GM19035 (cell line): ENCODE measurements at regions not wholly inside any gene's neighbourhood (a gene's known extent, or its start where the extent isn't known, plus 50 kb on each side); places are given as distances from the start of the nearest gene placed in this dataset.
"Not testable (repeated sequence)": the region's sequence is repeated elsewhere in the genome, so short reads cannot be mapped to it uniquely, and the experiment has no call there.

ENCODE experiments used
- ATAC-seq: cut with Tn5 transposase; IDR thresholded peaks from one replicate; pipeline ENCODE4 v1.9.1; 2021; ENCODE audit not compliant: unreplicated experiment

DNA sequence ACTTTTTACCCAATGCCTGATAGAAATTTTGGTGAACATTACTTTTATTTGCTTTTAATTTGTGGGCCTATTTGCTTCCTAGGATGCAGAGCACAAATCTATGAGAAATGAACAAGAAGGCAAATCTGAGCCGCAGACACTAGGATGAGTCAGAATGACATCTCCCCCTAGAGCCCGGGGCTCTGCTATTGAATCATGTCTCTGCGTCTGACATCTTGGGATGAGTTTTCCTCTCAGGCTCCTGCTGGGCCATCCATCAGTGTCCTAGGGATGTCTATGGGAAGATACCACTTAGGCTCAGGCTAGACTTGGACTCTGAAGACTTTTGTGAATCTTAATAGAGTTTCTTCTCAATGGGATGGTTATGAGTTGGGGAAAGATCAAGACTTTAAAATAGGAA, 157.3 kb upstream of the MTPN start:
- ATAC-seq: no peak

DNA sequence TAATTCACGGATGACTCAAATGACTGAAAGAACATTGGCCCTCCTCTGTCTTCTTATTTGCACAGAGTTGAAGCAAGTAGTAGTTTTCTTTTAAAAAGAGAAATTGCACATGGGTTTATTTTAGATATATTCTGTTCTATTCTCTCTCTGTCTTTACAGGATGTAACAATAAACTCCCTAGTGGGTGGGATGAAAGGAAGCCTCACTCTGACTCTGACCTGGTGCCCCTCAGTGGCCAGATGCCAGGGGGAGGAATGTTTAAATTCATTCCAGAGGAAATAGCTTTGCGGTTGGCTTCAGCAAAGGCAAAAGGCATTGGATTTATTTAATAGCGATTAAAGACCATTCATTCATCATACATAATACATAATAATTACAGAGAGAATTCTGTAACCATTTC, 156.4 kb upstream of the MTPN start:
- no peak for ATAC-seq

DNA sequence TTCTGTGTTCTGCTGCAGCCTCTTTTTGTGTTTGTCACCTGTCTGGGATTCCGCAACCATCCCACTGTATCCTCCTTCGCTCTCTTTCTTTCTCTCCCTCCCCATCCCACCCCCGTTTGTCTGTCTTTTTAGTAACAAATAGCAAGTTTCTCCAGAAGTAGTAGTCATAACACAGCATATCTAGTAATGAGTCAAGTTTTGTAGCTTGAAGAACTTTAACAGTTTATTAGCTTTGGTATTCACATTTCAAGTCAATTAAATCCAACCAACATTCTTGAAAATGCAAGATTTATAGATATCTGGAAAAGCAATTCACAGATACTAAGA, 154.1 kb upstream of the MTPN start:
- no peak for ATAC-seq

DNA sequence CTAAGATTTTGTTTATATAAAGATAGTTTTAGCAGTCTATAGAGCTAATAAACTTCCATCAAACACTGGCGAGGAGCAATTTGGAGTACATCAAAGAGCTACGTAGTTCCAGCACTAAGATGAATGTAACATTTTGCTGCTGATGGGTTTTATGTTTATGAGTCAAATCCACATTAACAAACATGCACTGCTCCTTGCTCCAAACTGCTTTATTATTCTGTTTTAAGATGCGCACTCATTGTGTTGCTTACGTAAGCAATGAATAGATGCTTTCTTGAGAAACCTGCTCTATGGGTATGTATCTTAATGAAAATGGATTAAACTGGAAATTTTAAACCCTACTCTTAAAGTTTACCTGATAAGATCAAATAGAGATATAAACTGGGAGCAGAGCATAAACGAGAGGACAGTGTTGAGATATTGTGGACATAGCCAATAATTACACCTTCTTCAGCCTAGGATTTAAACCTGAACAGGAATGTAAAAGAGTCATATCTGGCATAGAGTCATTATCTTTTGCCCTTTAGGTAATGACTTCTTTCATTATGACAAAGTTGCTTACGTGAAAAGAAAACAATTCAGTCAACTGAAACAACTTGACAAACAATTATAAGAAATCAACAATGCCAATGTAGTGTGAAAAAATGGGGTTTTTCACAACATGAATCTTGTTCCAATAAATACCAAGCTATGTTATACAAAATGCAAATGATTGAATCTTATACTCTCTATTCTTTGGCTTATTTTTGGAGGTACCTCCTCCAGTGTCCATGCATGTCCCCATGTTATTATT, 153.5 kb upstream of the MTPN start:
- no peak for ATAC-seq

DNA sequence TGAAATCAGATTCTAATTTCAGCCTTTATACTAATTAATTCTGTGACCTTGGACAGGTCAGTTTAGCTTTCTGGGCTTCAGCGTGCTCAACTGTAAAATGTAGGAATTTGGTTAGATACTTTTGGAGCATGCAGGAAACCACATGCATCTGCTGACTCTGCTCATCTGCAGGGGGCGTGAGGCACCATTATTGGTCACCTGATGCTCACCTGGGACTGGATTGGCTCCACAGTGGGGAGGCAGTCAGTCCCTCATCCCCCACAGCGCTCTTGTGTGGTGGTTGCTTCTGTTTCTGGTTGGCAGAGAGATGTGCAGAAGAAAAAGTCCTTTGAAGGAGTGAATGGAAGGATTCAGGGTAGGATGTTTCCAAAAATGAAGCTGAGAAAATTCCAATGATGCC, 150.9 kb upstream of the MTPN start:
- ATAC-seq: no peak

DNA sequence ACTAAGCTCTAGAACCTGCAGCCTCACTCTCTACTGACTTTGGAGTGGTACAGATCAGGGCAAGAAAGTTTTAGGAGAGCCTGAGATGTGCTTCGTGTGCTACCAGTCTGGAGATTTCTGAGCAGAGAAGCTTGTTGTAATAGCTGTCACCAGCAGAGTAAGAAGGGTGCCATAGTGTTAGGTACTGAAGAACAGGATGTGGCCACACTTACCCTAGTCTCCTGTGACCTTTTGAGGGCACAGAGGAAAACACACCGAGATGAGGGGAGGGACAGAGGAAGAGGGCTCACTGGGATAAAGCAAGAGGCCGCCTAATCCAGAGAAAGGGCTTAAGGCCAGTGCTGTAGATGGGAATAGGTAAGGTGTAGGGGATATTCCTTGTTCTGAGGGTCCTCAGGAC, 146.2 kb upstream of the MTPN start:
- ATAC-seq: no peak

DNA sequence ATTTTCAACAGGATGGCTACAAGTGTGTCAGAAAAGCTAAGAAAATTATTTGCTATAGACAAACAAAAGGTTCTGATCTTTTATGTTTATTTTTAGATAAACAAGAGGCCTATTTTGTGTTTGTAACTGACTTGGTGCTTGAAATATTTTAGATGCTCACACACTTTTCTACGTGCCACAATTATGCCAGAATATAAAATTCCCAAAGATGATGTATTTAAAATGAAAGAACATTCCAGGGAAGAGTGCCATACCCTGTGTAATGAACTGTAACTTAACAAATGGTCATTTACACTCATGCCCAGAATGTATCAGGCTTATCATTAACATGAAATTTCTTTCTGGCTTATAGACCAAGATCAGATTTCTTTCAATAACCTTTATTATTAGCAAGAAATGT, 144.9 kb upstream of the MTPN start:
- ATAC-seq: no peak

DNA sequence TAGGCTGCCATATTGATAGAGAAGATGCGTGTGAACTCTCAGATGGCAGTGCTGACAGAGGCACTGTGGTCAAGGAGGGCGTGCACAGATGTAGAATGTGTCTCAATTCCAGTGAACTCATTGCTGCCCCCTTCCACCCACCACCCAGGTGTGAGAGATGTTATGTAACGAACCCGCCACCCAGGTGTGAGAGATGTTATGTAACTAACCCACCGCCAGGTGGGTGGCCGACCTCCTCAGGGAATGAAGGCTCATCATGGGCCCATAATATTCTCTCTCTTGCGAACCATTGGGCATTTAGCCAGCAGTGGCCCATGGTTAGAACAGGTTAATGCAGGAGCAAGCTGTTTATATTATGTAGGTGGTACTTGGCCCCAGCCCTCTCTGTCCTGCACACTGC, 140.4 kb upstream of the MTPN start:
- no peak for ATAC-seq

DNA sequence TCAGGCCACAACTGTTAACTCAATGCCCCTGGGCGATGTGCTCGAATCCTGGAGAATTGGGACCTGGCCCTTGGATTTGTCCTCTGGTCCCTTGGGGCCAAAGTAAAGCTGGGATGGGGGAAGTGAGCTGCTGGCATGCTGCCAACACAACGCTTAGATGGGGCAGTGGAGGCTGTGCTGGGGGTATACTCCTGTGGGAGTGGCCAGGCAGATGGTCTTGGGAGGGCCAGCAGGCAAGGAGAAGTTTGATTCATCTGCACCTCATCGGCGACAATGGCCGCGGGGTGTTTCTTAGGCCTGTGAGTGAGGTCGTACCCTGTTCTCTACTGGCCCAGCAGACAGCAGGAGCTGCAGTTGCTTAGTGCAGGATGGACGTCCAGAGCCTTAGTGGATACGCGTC, 139.0 kb upstream of the MTPN start:
- ATAC-seq: no peak

DNA sequence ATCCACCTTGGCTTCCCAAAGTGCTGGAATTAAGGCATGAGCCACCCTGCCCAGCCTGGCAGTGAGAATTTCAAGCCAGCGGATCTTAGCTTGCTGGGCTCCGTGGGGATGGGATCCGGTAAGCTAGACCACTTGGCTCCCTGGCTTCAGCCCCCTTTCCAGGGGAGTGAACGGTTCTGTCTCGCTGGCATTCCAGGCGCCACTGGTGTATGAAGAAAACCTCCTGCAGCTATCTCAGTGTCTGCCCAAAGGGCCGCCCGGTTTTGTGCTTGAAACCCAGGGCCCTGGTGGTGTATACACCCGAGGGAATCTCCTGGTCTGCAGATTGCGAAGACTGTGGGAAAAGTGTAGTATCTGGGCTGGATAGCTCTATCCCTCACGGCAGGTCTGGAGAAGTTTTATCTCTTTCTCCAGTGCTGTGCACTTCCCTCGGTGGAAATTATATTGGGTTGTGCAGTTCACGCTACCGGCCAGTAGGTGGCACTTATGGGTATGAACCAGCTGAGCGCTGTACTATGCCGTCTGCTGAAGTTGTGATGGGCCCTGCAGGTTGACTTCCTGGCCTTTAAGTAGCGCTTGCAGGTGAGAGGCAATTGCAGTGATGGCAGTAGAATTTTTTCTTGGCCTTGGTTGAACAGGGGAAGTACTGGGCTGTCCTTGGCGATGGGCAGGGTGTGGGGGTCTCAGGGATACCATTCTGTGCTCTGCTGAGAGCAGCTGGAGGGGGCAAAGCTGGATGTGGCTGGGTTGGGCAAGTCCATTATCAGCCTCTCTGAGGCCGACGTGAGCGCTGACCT, 138.0 kb upstream of the MTPN start:
- peak; percentile 98 for ATAC-seq

DNA sequence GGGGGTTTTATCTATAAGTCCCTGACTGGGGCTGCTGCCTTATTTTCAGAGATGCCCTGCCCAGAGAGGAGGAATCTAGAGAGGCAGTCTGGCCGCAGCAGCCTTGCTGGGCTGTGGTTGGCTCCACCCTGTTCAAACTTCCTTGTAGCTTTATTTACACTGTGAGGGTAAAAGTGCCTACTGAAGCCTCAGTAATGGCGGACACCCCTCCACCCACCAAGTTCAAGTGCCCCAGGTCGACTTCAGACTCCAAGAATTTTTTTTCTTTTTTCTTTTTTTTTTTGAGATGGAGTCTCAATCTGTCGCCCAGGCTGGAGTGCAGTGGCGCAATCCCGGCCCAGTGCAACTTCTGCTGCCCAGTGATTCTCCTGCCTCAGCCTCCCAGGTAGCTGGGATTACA, 137.3 kb upstream of the MTPN start:
- ATAC-seq: not testable (repeated sequence)

DNA sequence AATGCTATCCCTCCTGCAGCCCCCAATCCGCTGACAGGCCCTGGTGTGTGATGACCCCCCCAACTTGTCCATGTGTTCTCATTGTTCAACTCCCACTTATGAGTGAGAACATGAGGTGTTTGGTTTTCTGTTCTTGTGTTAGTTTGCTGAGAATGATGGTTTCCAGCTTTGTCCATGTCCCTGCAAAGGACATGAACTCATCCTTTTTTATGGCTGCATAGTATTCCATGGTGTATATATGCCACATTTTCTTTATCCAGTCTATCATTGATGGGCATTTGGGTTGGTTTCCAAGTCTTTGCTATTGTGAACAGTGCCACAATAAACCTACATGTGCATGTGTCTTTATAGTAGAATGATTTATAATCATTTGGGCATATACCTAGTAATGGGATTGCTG, 131.9 kb upstream of the MTPN start:
- not testable (repeated sequence) for ATAC-seq

DNA sequence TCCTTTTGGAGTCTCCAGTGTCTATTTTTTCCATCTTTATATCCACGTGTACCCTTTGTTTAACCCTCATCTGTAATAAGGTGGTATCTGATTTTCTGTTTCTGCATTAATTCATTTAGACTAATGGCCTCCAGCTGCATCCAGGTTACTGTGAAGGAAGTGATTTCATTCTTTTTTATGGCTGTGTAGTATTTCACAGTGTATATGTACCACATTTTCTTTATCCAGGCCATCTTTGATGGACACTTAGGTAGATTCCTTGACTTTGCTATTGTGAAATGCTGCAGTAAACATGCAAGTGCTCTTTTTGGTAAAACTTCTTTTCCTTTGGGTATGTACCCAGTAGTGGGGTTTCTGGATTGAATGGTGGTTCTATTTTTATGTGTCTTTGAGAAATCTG, 128.0 kb upstream of the MTPN start:
- ATAC-seq: no peak

DNA sequence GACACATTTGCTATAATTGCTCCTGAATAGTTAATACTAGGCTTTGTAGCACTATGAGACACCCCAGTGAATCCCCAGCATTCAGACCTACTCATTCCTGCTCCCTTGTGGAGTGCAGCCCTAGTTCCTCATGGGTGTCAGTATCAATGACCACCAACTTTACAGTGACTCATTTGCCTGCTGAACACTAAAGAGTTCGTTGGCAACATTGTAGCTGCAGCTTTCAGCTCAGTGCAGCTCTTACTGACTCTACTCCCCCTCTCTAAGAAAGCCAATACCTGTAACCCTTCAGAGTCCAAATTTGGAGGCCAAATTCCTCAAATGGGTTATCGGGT, 127.1 kb upstream of the MTPN start:
- ATAC-seq: no peak

DNA sequence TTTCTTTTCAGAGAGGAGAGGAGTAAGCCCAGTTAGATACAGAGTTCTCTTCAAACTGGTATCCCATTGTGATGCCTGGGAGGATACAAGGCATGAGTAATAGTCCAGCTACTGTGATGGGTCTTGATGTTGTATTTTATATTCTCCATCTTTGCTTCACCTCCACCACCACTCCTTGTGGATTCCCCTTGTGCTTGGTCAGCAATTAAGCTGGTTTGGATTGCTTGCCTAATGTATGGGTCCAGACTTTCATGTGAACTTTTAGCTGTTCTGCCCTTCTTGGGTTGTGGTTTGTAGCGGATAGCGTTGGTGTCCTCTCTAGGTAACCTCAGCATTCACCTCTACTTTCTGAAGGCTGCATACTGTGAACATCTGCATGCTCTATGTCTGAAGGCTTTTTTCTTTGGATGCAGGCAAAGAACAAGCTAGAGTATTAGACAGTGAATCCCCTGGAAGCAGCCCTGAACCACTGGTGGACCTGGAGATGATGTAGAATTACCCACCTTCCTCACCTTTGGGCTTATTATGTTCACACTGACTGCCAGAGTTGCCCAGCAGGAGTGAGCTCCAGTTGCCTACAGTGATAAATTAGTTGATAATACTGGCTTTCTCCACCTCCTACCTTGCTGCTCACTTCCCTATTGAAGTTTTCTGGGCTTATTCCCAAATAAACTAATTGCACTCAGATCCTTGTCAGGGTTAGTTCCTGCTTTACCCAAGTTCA, 126.5 kb upstream of the MTPN start:
- ATAC-seq: no peak

DNA sequence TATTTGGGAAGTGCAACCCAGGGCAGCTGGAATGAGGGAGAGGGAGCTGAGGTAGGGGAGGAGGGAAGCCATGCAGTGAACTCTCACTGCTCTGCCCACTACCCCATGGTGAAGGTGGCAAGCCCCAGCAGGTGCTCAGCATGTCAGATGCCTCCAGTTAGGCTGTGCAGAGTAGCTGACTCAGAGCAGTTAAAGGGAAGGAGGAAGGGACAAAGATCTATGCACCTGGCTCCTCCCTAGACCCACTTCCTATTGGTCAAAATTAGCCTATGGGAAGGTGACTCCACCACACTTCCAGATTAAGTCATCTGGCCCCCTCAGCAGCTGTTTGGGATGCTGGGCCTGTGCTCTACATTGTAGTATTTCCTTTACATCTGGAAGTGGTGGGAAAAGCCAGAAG, 125.7 kb upstream of the MTPN start:
- ATAC-seq: no peak

DNA sequence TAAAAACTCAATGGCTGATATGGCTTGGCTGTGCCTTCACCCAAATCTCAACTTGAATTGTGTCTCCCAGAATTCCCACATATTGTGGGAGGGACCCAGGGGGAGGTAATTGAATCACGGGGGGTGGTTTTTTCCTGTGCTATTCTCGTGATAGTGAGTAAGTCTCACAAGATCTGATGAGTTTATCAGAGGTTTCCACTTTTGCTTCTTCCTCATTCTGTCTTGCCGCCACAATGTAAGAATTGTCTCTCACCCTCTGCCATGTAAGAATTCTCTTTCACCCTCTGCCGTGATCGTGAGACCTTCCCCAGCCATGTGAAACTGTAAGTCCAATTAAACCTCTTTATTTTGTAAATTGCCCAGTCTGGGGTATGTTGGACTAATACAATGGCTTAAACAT, 115.6 kb upstream of the MTPN start:
- ATAC-seq: not testable (repeated sequence)

DNA sequence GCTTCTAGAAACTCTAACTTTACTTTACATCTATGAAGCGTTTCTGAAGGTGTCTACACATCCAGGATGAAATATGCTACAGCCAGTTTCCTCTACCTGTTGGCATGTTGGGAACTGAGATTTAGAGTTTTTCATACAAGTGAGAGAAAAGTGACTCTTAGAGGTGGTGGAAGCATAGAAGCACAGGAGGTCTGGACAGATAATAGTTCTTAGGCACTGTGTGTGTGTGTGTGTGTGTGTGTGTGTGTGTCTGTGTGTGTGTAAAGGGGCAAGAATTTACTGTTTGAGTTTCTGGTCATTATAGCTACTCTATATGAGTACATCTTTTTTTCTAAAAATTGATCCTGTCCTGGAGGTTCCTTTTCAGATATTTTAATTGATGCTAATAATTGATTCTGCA, 110.7 kb upstream of the MTPN start:
- no peak for ATAC-seq

DNA sequence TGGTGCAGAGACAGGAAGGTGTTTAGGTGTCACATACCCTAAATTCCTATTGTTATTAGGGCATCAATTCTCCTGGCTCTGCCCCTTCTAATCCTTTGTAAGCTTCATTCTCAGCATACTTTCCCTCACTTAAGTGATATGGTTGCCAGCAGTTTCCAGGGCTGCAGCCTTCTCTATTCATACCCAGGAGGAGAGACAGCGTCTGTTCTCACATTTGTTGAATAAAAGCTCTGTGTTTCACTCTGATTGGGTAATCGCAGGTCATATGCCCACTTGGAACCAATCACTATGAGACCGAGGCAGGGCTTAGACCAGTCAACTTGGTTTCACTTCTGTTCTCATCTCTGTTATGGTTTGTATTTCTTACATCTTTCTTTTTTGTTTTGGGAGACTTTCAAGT, 109.6 kb upstream of the MTPN start:
- ATAC-seq: peak; percentile 95

DNA sequence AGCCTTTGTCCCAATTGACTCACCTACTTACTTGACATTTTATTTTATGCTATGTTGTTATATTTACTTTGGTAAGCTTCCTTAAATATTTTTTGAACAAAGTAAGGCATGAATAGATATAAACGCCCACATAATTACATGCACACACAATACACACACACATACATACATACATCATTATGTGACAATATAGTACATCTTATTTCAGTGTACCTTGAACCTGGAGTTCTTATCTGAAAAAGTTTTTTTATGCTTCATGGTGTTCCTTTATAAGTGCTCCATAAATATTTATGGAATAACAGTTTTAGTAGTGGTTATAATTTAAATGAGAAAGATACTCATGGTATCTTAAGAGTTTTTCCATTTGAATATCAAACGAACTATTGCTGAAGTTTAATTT, 102.8 kb upstream of the MTPN start:
- ATAC-seq: no peak

DNA sequence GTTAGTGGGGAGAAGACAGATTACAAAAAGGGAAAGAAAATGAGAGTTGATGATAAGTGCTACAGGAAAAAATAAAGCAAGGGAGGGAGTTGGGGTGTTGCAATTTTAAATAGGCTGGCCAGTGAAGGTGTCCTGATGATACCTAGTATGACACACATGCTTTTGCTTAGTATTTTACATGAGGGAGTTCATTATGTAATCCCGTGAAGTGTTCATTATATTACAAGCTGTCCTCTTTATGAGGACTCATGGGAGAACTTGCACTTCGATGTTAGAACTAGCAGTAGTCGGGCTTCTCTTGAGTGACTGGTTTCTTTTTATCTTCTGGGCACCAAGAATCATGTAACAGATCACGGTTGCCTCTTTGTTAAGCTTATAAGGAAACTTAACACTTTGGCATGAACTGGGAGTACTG, 102.3 kb upstream of the MTPN start:
- ATAC-seq: no peak

DNA sequence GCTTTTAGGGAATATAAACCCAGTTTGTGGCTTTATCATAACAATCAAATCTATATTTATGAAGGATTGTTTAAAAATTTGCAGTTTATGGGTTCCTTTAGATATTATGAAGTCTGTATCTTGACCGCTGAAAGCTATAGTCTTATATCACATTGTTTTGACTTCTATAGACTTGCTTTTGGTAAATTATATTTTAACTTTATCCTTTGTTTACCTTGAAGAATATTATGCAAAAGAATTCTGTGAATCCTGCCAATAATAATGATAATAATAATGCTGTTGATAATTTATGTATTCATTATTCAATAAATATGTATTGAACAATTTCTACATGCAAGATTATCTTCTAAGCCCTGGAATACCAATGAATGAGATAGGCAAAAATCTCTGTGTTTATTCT, 101.9 kb upstream of the MTPN start:
- ATAC-seq: no peak
